GM21786 (cell line): ENCODE measurements at regions not wholly inside any gene's neighbourhood (a gene's known extent, or its start where the extent isn't known, plus 50 kb on each side); places are given as distances from the start of the nearest gene placed in this dataset.

ENCODE experiments used
- ATAC-seq: cut with Tn5 transposase; IDR thresholded peaks from one replicate; pipeline ENCODE4 v1.9.1; 2021; ENCODE audit not compliant: unreplicated experiment

DNA sequence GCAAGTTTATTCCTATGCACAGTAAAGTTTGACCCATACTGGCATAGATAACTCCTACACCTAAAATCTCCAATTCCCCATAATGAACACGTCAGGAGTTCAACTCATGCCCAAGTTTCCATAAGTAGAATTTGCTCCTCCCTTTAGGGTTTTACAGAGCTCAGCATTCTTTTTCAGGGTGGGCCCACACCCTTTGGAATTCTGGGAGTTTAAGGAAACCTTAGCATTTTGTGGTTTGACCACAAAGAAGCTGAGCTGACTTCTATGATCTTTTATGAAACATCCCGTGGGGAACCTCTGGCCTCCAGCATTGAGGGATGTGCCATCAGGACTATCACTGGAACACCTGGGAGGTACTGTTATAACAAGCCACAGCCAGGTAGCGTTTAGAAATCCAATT lies 220.6 kb upstream of the MAP3K1 start:
- ATAC-seq = no peak

- ATAC-seq = no peak
Observed at GRCh38 chr5:56591081-56591480, 224.3 kb upstream of the MAP3K1 start.

GRCh38 chr5:56589481-56589860 lies 225.9 kb upstream of the MAP3K1 start:
- ATAC-seq = no peak

DNA sequence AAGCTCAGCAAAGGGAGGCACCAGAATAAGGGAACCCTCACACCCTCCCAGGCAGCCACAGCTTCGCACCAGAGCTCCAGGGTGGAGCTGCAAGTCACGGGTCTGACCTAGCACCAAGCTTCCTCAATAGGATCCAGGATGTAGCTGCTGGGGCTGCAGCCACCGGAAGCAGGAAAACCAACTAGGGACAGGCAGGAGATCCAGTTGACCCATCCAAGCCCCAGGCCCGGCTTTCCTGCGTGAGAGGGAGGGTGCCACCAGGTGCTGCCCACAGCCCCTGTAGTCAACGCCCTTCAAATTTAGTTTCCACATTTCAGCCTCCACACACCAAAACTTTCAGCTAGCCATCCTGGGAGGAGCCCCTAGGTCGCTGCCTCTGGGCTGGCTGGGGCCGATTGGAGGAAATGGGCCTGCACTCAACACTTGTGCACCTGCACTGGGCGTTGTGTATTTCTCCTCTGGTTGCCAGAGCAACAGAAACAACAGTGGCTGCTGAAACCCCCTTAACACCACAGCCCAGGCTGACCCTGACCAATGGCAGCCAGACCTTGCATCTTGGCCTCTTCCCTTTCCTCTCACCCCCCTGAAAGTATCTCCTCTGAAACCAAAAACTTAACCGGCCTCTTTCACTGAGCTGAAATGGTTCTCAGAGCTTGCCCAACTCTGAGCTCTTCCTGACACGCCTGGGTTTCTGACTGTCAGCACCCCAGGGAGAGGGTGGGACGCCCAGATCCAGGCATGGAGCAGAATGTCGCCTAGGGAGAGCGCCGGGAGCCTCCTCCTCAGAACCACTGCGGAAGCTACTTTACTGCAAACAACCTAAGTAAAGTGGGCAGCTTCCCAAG lies 226.5 kb upstream of the MAP3K1 start:
- ATAC-seq = peak; percentile 98

DNA sequence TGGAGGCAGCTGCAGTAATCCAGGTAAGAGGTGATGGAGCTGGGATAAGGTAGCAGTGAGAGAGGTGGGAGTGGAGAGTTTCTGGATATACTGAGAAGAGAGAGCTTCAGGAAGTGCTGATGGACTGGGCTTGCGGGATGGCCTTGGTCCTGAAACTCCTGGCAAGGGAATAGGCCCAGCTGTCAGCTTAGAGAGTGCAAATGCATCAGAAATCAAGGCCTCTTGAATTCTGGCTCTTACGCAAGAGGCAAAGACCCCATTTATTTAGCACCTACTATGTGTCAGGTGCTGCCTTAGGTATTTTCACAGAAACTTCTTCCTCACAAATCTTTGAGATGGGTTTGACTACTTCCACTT lies 227.2 kb upstream of the MAP3K1 start:
- ATAC-seq = no peak

DNA sequence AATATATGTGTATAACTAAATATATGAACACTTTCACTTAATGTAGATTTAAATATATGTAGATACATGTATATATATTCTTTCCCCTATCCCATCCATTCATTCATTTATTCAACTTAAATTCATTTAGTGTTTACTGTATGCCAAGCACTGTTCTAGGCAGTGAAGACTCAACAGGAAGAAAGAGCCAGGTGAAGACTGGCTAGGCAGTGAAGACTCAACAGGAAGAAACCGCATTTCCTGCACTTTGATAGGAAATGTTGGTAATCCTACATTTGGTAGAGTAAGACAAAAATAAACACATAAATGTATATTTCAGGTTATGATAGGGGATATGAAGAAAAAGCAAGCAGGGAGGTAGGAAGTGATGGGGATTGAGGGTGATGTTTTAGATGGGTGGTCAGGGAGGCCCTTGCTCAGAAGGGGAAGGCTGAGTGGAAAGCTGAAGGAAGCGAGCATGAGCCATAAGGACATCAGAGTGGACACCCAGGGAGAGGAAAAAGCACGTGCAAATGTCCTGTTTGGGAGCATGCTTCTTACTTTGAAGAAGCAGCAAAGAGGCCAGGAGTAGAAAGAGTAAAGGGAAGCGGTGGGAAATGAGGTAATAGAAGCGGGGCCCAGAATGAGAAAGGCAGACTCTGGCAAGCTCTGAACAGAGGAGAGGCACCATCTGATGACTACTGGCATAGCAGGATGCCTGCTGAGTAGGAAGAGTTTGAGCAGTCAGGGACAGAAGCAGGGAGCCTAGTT lies 227.8 kb upstream of the MAP3K1 start:
- no peak for ATAC-seq

GRCh38 chr5:56585999-56586691 lies 229.2 kb upstream of the MAP3K1 start:
- no peak for ATAC-seq

DNA sequence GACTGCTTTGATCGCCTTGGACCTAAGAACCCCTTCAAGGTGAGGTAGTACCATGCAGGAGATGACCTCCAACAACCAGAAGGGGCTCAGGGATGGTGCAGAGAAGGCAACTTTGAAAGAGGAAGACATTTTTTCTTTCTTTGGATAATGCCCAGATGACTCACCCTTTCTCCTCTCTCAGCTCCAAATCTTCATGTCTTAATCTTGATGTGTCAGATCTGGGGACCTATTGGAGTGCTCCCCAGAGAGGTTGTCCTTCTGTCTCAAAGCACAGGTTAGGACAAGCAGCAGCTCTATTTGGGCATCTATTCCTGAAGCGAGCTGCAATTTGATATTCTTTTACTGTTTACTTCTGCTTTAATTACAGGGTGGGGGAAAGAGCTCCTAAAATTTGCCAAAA lies 229.9 kb upstream of the MAP3K1 start:
- no peak for ATAC-seq

- ATAC-seq = no peak
Observed at GRCh38 chr5:56581426-56581825, 233.9 kb upstream of the MAP3K1 start.

- ATAC-seq = no peak
Observed at GRCh38 chr5:56580864-56581263, 234.5 kb upstream of the MAP3K1 start.

DNA sequence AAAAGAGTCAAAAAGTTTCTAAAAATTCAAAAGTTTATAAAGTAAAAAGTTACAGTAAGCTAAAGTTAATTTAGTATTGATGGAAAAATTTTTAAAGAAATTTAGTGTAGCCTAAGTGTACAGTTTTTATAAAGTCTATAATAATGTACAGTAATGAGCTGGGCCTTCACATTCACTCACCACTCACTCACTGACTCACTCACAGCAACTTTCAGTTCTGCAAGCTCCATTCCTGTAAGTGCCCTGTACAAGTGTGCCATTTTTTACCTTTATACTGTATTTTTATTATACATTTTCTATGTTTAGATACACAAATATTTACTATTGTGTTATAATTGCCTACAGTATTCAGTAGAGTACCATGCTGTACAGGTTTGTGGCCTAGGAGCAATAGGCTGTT lies 239.5 kb upstream of the MAP3K1 start:
- ATAC-seq = no peak

- no peak for ATAC-seq
Observed at GRCh38 chr5:56574778-56575177, 240.6 kb upstream of the MAP3K1 start.

GRCh38 chr5:56569566-56569965 lies 245.8 kb upstream of the MAP3K1 start:
- no peak for ATAC-seq

DNA sequence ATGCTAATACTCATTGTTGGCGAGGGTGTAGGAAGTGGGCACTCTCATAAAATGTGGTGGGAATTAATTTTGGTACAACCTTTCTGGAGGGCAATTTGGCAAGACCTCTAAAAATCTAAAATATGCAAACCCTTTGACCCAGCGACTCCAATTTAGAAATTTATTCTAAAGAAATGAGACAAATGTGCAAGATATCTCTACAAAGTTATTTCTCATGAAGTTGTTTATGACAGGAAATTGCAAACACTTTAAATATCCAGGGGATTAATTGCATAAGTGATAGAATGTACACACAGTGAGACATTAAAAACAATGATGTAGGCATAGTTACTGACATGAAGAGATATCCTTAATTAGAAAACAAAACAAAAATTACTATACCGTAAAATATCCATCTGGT lies 246.3 kb upstream of the MAP3K1 start:
- ATAC-seq = no peak

DNA sequence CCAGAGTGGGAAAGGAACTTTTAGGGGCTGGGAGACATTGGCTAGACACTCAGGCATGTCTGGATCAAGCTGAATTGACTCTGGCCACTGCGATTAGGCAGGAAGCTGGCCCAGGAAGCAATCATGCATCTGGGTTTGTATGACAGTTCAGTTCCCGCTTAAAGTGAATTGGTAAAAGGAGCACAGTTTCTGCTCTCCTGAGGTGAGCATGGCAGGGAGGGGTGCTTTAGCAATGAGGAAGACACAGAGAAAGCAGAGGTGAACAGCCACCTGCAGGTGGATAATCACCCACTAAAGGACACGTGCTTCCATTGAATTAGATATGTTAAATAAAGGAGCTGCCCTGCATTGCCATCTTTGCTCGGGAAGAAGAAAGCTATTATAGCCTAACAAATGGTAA lies 248.1 kb upstream of the MAP3K1 start:
- no peak for ATAC-seq

GRCh38 chr5:56566374-56567249 lies 248.7 kb upstream of the MAP3K1 start:
- no peak for ATAC-seq

DNA sequence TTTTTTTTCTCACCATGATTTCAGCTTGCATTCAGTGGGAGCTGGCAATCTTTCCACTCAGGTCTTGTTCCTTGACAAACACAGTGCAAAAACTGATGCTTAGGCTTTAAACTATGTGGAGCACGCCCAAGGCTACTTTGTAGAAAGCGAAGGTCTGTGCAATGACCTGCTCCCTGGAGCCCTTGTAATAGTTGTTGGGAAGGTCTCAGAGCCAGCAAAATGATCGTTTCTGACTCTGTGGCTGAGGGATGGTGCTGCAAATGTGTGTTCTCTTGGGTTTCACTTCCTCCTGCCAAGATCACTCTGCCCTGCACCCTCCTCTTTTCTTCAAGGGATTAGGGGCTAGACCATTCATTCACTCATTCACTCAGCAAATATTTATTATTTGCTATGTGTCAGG lies 249.7 kb upstream of the MAP3K1 start:
- ATAC-seq = peak; percentile 90

GRCh38 chr5:56565283-56565615 lies 250.1 kb upstream of the MAP3K1 start:
- ATAC-seq = no peak

- ATAC-seq = no peak
Observed at GRCh38 chr5:56564541-56565282, 250.6 kb upstream of the MAP3K1 start.

GRCh38 chr5:56561455-56561854 lies 253.9 kb upstream of the MAP3K1 start:
- ATAC-seq = no peak
